HCT116 (cell line): ENCODE measurements at regions not wholly inside any gene's neighbourhood (a gene's known extent, or its start where the extent isn't known, plus 50 kb on each side); places are given as distances from the start of the nearest gene placed in this dataset.

Source experiments
- ATAC-seq: fragments of 200-7000 bp; cut with Tn5 transposase; 2 replicates; pipeline ENCODE4 v1.9.1; 2020; ENCODE audit warnings: mild to moderate bottlenecking, moderate library complexity
- BruUV-seq: library from RNA; stranded (reverse); fragments of 400-500 nt; replicated peaks from 2 replicates; lab custom pipeline; 2021; lab: Mats Ljungman, UMichigan
- CTCF ChIA-PET: fragments of 300-600 bp; sonication (Branson Sonifier 250); formaldehyde crosslinking; loops from one replicate; lab custom pipeline; 2021; ENCODE audit warnings: antibody characterized with exemption; lab: Charles Lee
- POLR2A ChIA-PET: fragments of 300-600, 350-600 bp; sonication (Branson Sonifier 250); formaldehyde crosslinking; loops from one replicate; lab custom pipeline; 2021; ENCODE audit warnings: antibody characterized with exemption; lab: Charles Lee
- RAD21 ChIA-PET, 2 experiments: fragments of 300-600 bp; sonication (Branson Sonifier 250); formaldehyde crosslinking; loops; one replicate each; lab custom pipeline; 2023; ENCODE audit warnings: low total read pairs in 2 of 2; ENCODE audit not compliant: uncharacterized antibody in 2 of 2, unreplicated experiment in 2 of 2, low non-redundant PET in 1 of 2; lab: Charles Lee
- DNase-seq: peaks from one replicate; pipeline ENCODE4 v3.0.0-alpha.2; 2010; ENCODE audit warnings: low read depth, low spot score
- H2AFZ ChIP-seq: fragments of 200-600 bp; shearing (Covaris generic), sonication (generic); 2 replicates; pipeline ENCODE4 v1.6.1; 2017; ENCODE audit warnings: low read depth, mixed run types, mixed read lengths, antibody characterized with exemption, low read length; ENCODE audit not compliant: poor library complexity, severe bottlenecking
- H3K27ac ChIP-seq: 2 replicates; pipeline ENCODE4 v1.5.1; 2012; ENCODE audit warnings: low read depth, low read length
- H3K27me3 ChIP-seq: fragments of 200-600 bp; sonication (generic); 2 replicates; pipeline ENCODE4 v1.6.1; 2016; ENCODE audit warnings: mixed run types, low read length, mixed read lengths; ENCODE audit not compliant: insufficient read depth
- H3K36me3 ChIP-seq, 2 experiments: fragments of 200-500 bp in 1 of 2; fragments of 200-600 bp in 1 of 2; sonication (Bioruptor generic) in 1 of 2; sonication (generic) in 1 of 2; 2 replicates each; pipeline versions ENCODE4 v1.5.1 to v1.6.1; 2014 to 2016; ENCODE audit warnings: low read length in 2 of 2, inconsistent platforms in 1 of 2, mixed read lengths in 1 of 2, mixed run types in 1 of 2; ENCODE audit not compliant: insufficient read depth in 2 of 2, control insufficient read depth in 1 of 2
- H3K4me1 ChIP-seq, 2 experiments: fragments of 200-600 bp in 1 of 2; sonication (generic) in 1 of 2; 2 replicates each; pipeline versions ENCODE4 v1.5.1 to v1.6.1; 2012 to 2017; ENCODE audit warnings: low read length in 2 of 2, inconsistent platforms in 1 of 2, mild to moderate bottlenecking in 1 of 2, mixed read lengths in 1 of 2, mixed run types in 1 of 2, moderate library complexity in 1 of 2; ENCODE audit not compliant: insufficient read depth in 2 of 2, control insufficient read depth in 1 of 2
- H3K4me2 ChIP-seq: fragments of 200-600 bp; sonication (generic); 2 replicates; pipeline ENCODE4 v1.6.1; 2017; ENCODE audit warnings: mixed run types, low read length, mixed read lengths
- H3K4me3 ChIP-seq, 2 experiments: fragments of 200-600 bp in 1 of 2; sonication (generic) in 1 of 2; replicated peaks in 1 of 2; 2 replicates each; pipeline ENCODE4 v1.5.1; 2011 to 2016; ENCODE audit warnings: low read length in 2 of 2, control low read depth in 1 of 2, low read depth in 1 of 2, mild to moderate bottlenecking in 1 of 2, mixed read lengths in 1 of 2, mixed run types in 1 of 2
- H3K79me2 ChIP-seq: fragments of 200-600 bp; sonication (generic); 2 replicates; pipeline ENCODE4 v1.6.1; 2017; ENCODE audit warnings: mild to moderate bottlenecking, mixed run types, low read length, moderate library complexity, mixed read lengths; ENCODE audit not compliant: insufficient read depth
- H3K9ac ChIP-seq: fragments of 200-600 bp; sonication (generic); 2 replicates; pipeline ENCODE4 v1.6.1; 2016; ENCODE audit warnings: low read length, mixed read lengths
- H3K9me2 ChIP-seq: fragments of 200-600 bp; sonication (generic), shearing (Covaris generic); 2 replicates; pipeline ENCODE4 v1.6.1; 2017; ENCODE audit warnings: mixed run types, mild to moderate bottlenecking, moderate library complexity; ENCODE audit not compliant: insufficient read depth
- H3K9me3 ChIP-seq, 2 experiments: fragments of 200-500 bp in 1 of 2; fragments of 200-600 bp in 1 of 2; sonication (Bioruptor generic) in 1 of 2; sonication (generic) in 1 of 2; 2 replicates each; pipeline ENCODE4 v1.6.1; 2014 to 2017; ENCODE audit warnings: low read length in 2 of 2, mixed read lengths in 2 of 2, inconsistent platforms in 1 of 2, low read depth in 1 of 2, mild to moderate bottlenecking in 1 of 2, mixed run types in 1 of 2, moderate library complexity in 1 of 2; ENCODE audit not compliant: control insufficient read depth in 1 of 2, insufficient read depth in 1 of 2
- H4K20me1 ChIP-seq: fragments of 200-600 bp; sonication (generic), shearing (Covaris generic); 2 replicates; pipeline ENCODE4 v1.6.1; 2017; ENCODE audit warnings: mixed run types, mild to moderate bottlenecking, moderate library complexity; ENCODE audit not compliant: insufficient read depth
- ATF3 ChIP-seq: IDR thresholded peaks from 2 replicates; pipeline ENCODE4 v1.6.1; 2012
- CBX3 ChIP-seq: IDR thresholded peaks from 2 replicates; pipeline ENCODE4 v1.6.1; 2012; ENCODE audit warnings: low read depth
- CEBPB ChIP-seq: IDR thresholded peaks from 2 replicates; pipeline ENCODE4 v1.6.1; 2012; ENCODE audit warnings: low read depth
- CTCF ChIP-seq, 3 experiments: fragments of 200-600 bp in 1 of 3; sonication (generic) in 1 of 3; IDR thresholded peaks in 2 of 3; conservative IDR thresholded peaks in 1 of 3; 2 replicates each; pipeline ENCODE4 v1.5.1; 2012 to 2017; ENCODE audit warnings: low read depth in 2 of 3, low read length in 2 of 3, antibody characterized with exemption in 1 of 3, borderline replicate concordance in 1 of 3, control low read depth in 1 of 3, mild to moderate bottlenecking in 1 of 3, mixed read lengths in 1 of 3, mixed run types in 1 of 3, moderate library complexity in 1 of 3; ENCODE audit not compliant: insufficient read depth in 1 of 3
- EGR1 ChIP-seq: IDR thresholded peaks from 2 replicates; pipeline ENCODE4 v1.6.1; 2012; ENCODE audit warnings: low read depth
- ELF1 ChIP-seq: IDR thresholded peaks from 2 replicates; pipeline ENCODE4 v1.6.1; 2012; ENCODE audit warnings: low read depth, borderline replicate concordance
- EZH2 ChIP-seq: fragments of 200-600 bp; sonication (generic); IDR thresholded peaks from 2 replicates; pipeline ENCODE4 v1.6.1; 2017; ENCODE audit warnings: antibody characterized with exemption, mixed run types
- EZH2phosphoT487 ChIP-seq: fragments of 200-600 bp; IDR thresholded peaks from 2 replicates; pipeline ENCODE4 v1.6.1; 2018; ENCODE audit warnings: antibody characterized with exemption, borderline replicate concordance
- FOSL1 ChIP-seq: IDR thresholded peaks from 2 replicates; pipeline ENCODE4 v1.6.1; 2012; ENCODE audit warnings: low read depth
- JUND ChIP-seq: IDR thresholded peaks from 2 replicates; pipeline ENCODE4 v1.6.1; 2012
- POLR2A ChIP-seq: IDR thresholded peaks from 2 replicates; pipeline ENCODE4 v1.7.0; 2011; ENCODE audit warnings: borderline replicate concordance; ENCODE audit not compliant: insufficient read depth, insufficient read length; ENCODE audit errors: extremely low read depth
- POLR2AphosphoS5 ChIP-seq: IDR thresholded peaks from 2 replicates; pipeline ENCODE4 v1.6.1; 2011; ENCODE audit warnings: mild to moderate bottlenecking, low read depth, low read length, moderate library complexity
- SIN3A ChIP-seq: IDR thresholded peaks from 2 replicates; pipeline ENCODE4 v1.6.1; 2012; ENCODE audit warnings: low read depth
- SRF ChIP-seq: IDR thresholded peaks from 2 replicates; pipeline ENCODE4 v1.6.1; 2012; ENCODE audit warnings: low read depth
- YY1 ChIP-seq: IDR thresholded peaks from 2 replicates; pipeline ENCODE4 v1.6.1; 2011; ENCODE audit warnings: low read length, low read depth, moderate library complexity, mild to moderate bottlenecking; ENCODE audit not compliant: insufficient replicate concordance; ENCODE audit errors: extremely low read depth
- ZBTB33 ChIP-seq: IDR thresholded peaks from 2 replicates; pipeline ENCODE4 v1.6.1; 2011; ENCODE audit warnings: mild to moderate bottlenecking, low read length, moderate library complexity; ENCODE audit not compliant: insufficient replicate concordance; ENCODE audit errors: extremely low read depth
- ZFX ChIP-seq: fragments of 450-650 bp; IDR thresholded peaks from 2 replicates; pipeline ENCODE4 v1.6.1; 2017
- ZNF274 ChIP-seq: fragments of 200-500 bp; sonication (Bioruptor generic); IDR thresholded peaks from 2 replicates; pipeline ENCODE4 v1.6.1; 2014; ENCODE audit warnings: mild to moderate bottlenecking, low read depth, low read length, inconsistent platforms
- intact Hi-C: fragments of 100-400 bp; cut with micrococcal nuclease; formaldehyde crosslinking; loops from 2 replicates; pipeline ENCODE4 v1.10.0; 2022
- TF ChIP-seq, protein P1 (sequence below): IDR thresholded peaks from 2 replicates; pipeline ENCODE4 v1.6.1; 2012

DNA sequence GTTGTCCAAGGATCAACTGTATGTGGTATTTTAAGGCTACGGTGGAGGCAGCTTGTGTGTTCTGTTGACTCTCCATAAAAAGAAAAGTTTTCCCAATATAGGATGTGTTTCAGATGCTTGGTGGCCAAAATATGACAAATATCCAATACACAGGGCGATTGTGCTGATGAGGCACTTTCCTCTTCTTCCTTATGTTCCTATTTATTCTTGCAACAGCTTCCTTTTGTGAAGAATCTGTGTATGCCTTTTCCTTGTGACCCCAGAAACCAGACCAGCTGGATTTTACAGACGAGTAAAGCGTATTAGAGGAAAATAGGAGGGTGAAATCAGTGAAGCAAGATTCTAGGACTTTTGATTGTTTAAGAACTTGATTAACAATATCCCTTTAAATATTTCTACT is 452.0 kb downstream of the DMAC1 start:
- no peaks in the 10 kb centered on the region for H3K79me2 ChIP-seq
- intact Hi-C loops = no loop called here
- H3K36me3 ChIP-seq = no peaks in the 10 kb centered on the region
- no peak for ATAC-seq
- H3K4me1 ChIP-seq = no peaks in the 10 kb centered on the region
- peaks cover 14% of the 10 kb centered on the region for H3K27me3 ChIP-seq
- 0 out of 4 replicates have a peak, but pooled peaks cover 0 to 3% of the 10 kb centered on the region in 2 experiments for H3K9me3 ChIP-seq
- no peaks in the 10 kb centered on the region for H3K9me2 ChIP-seq
- no peak overlapping the region for H3K27ac ChIP-seq
- RAD21 ChIA-PET = no interaction called here
- no peaks in the 10 kb centered on the region for H4K20me1 ChIP-seq
- no TSS peak for BruUV-seq
- POLR2A ChIA-PET = no interaction called here
- CTCF ChIA-PET = interaction anchor here (1.8 kb wide), 1 partner anchor 13 kb away, joined by 4 read pairs; no protein-coding TSS in a partner anchor
- TF ChIP-seq SRF = no peak
- no peak for TF ChIP-seq EZH2
- no peak for TF ChIP-seq FOSL1
- TF ChIP-seq, all 23 proteins: peak for 0
- H3K4me3 ChIP-seq = no peak overlapping the region
- no peak overlapping the region for H3K9ac ChIP-seq
- DNase-seq = no peak
- H3K4me2 ChIP-seq = no peak overlapping the region
- H2AFZ ChIP-seq = no peak overlapping the region

DNA sequence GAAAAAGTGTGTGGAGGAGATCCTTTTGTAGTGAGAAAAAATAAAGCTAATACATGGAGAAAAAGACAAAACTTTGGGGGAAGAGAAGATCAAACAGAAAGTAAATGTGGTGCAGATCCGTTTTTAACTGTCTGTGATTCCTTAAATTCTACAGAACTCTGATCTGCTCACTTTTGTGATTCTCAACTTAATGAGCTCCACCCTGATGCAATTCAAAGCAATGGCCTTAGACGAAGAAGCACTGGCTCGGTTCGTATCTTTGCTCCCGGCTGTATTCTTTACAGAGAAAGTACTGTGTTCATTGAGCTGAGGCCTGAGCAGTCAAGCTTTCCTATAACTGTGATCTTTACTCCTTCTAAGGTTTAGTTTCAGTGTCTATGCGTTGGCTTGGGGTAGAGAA is 453.4 kb downstream of the DMAC1 start:
- no peak overlapping the region for H3K27ac ChIP-seq
- no peaks in the 10 kb centered on the region for H3K79me2 ChIP-seq
- H3K36me3 ChIP-seq = no peaks in the 10 kb centered on the region
- ATAC-seq = no peak
- intact Hi-C loops = no loop called here
- DNase-seq = no peak
- H3K4me3 ChIP-seq = no peak overlapping the region
- BruUV-seq = no TSS peak
- no peak for TF ChIP-seq ELF1
- no peak for TF ChIP-seq EGR1
- no peak for TF ChIP-seq YY1
- TF ChIP-seq CEBPB = no peak
- TF ChIP-seq ZNF274 = no peak
- TF ChIP-seq, protein P1, sequence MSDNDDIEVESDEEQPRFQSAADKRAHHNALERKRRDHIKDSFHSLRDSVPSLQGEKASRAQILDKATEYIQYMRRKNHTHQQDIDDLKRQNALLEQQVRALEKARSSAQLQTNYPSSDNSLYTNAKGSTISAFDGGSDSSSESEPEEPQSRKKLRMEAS = no peak
- TF ChIP-seq EZH2phosphoT487 = no peak
- no peak for TF ChIP-seq POLR2AphosphoS5
- TF ChIP-seq CBX3 = no peak
- no peak for TF ChIP-seq ATF3
- no peak for TF ChIP-seq CTCF (IDR thresholded peaks at IDR 0.05 in 2 of 3, conservative IDR thresholded peaks at IDR 0.05 in 1 of 3; ENCODE audit: borderline replicate concordance in 1 of 3, insufficient read depth in 1 of 3, low read depth in 2 of 3, low read length in 2 of 3)
- TF ChIP-seq ZFX = no peak
- TF ChIP-seq SIN3A = no peak
- TF ChIP-seq JUND = no peak
- no peak for TF ChIP-seq ZBTB33
- no peak for TF ChIP-seq POLR2A
- TF ChIP-seq, all 23 proteins: peak for 0
- H2AFZ ChIP-seq = no peak overlapping the region
- no peaks in the 10 kb centered on the region for H3K4me1 ChIP-seq
- H3K4me2 ChIP-seq = no peak overlapping the region
- ChIA-PET RAD21 (no interaction called here), CTCF (interaction anchor here (1.8 kb wide), 1 partner anchor 14 kb away, joined by 4 read pairs; no protein-coding TSS in a partner anchor), POLR2A (no interaction called here)
- no peaks in the 10 kb centered on the region for H3K9me2 ChIP-seq
- H4K20me1 ChIP-seq = no peaks in the 10 kb centered on the region
- 0 out of 4 replicates have a peak, but pooled peaks cover 0 to 3% of the 10 kb centered on the region in 2 experiments for H3K9me3 ChIP-seq
- peaks cover 19% of the 10 kb centered on the region for H3K27me3 ChIP-seq
- H3K9ac ChIP-seq = no peak overlapping the region
